ENCODE measurements at regions not wholly inside any gene's neighbourhood (a gene's known extent, or its start where the extent isn't known, plus 50 kb on each side); places are given as distances from the start of the nearest gene placed in this dataset.

DNA sequence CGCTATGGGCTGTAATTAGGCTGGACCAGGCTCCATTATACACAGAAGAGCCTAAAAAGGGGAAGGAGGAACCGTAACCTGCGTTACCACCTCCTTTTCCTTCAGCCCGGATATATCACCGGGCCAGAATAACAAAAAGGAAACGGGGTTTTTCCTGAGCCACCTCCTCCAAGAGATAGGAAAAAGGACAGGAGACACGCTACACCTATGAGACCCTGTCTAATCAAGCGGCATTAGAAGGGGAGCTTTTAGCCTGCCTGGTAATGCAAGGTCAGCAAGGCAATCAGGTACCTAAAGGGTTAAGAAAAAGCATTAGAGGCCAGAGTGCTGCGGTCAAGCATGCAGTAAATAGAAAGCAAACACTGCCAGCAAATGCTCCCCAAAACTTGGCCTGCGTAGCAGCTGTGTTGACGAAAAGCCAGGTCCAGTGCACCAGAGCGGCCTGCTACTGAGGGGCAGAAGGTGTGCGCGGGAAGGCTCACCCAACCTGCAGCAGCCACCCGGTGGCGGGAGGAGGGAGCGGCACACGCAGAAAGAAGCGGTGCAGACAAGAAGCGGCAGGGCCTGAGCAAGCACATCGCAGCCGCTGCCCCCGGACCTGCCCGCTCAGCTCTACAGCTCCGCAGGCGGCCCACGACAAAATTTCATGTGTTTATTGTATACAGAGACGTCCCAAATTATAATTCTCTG lies 1466.1 kb downstream of the UQCRFS1 start:
- TF ChIP-seq, protein P1, sequence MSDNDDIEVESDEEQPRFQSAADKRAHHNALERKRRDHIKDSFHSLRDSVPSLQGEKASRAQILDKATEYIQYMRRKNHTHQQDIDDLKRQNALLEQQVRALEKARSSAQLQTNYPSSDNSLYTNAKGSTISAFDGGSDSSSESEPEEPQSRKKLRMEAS (IDR thresholded peaks at IDR 0.05): no peak
- TF ChIP-seq TCF12 (IDR thresholded peaks at IDR 0.05; ENCODE audit: low read depth) (no peak), FOXM1 (IDR thresholded peaks at IDR 0.05; ENCODE audit: borderline replicate concordance, low read depth) (no peak), CREB1 (IDR thresholded peaks at IDR 0.05; ENCODE audit: low read depth) (no peak), TAF1 (IDR thresholded peaks at IDR 0.05; ENCODE audit: low read depth) (no peak), EP300 (IDR thresholded peaks at IDR 0.05; ENCODE audit: borderline replicate concordance) (no peak), RAD21 (IDR thresholded peaks at IDR 0.05; ENCODE audit: low read depth) (no peak), CEBPB (IDR thresholded peaks at IDR 0.05) (no peak), YY1 (IDR thresholded peaks at IDR 0.05; ENCODE audit: low read depth) (no peak), ZBTB7A (IDR thresholded peaks at IDR 0.05; ENCODE audit: low read depth) (no peak), NFIC (IDR thresholded peaks at IDR 0.05) (no peak), TEAD4 (IDR thresholded peaks at IDR 0.05) (no peak), EGR1 (IDR thresholded peaks at IDR 0.05) (no peak)
- TF ChIP-seq, protein P2, sequence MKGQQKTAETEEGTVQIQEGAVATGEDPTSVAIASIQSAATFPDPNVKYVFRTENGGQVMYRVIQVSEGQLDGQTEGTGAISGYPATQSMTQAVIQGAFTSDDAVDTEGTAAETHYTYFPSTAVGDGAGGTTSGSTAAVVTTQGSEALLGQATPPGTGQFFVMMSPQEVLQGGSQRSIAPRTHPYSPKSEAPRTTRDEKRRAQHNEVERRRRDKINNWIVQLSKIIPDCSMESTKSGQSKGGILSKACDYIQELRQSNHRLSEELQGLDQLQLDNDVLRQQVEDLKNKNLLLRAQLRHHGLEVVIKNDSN (IDR thresholded peaks at IDR 0.05): no peak
- TF ChIP-seq, protein P3, sequence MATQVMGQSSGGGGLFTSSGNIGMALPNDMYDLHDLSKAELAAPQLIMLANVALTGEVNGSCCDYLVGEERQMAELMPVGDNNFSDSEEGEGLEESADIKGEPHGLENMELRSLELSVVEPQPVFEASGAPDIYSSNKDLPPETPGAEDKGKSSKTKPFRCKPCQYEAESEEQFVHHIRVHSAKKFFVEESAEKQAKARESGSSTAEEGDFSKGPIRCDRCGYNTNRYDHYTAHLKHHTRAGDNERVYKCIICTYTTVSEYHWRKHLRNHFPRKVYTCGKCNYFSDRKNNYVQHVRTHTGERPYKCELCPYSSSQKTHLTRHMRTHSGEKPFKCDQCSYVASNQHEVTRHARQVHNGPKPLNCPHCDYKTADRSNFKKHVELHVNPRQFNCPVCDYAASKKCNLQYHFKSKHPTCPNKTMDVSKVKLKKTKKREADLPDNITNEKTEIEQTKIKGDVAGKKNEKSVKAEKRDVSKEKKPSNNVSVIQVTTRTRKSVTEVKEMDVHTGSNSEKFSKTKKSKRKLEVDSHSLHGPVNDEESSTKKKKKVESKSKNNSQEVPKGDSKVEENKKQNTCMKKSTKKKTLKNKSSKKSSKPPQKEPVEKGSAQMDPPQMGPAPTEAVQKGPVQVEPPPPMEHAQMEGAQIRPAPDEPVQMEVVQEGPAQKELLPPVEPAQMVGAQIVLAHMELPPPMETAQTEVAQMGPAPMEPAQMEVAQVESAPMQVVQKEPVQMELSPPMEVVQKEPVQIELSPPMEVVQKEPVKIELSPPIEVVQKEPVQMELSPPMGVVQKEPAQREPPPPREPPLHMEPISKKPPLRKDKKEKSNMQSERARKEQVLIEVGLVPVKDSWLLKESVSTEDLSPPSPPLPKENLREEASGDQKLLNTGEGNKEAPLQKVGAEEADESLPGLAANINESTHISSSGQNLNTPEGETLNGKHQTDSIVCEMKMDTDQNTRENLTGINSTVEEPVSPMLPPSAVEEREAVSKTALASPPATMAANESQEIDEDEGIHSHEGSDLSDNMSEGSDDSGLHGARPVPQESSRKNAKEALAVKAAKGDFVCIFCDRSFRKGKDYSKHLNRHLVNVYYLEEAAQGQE (IDR thresholded peaks at IDR 0.05; ENCODE audit: low read depth): no peak

- TF ChIP-seq, protein P3 (IDR thresholded peaks at IDR 0.05; ENCODE audit: low read depth): no peak
- no peak for TF ChIP-seq YY1 (IDR thresholded peaks at IDR 0.05; ENCODE audit: low read depth)
- no peak for TF ChIP-seq CEBPB (IDR thresholded peaks at IDR 0.05)
- TF ChIP-seq, protein P1 (IDR thresholded peaks at IDR 0.05): no peak
- TF ChIP-seq EP300 (IDR thresholded peaks at IDR 0.05; ENCODE audit: borderline replicate concordance): no peak
- TF ChIP-seq NFIC (IDR thresholded peaks at IDR 0.05): no peak
- TF ChIP-seq TEAD4 (IDR thresholded peaks at IDR 0.05): no peak
- no peak for TF ChIP-seq EGR1 (IDR thresholded peaks at IDR 0.05)
- no peak for TF ChIP-seq CREB1 (IDR thresholded peaks at IDR 0.05; ENCODE audit: low read depth)
- no peak for TF ChIP-seq TCF12 (IDR thresholded peaks at IDR 0.05; ENCODE audit: low read depth)
- TF ChIP-seq ZBTB7A (IDR thresholded peaks at IDR 0.05; ENCODE audit: low read depth): no peak
- TF ChIP-seq, protein P2 (IDR thresholded peaks at IDR 0.05): no peak
- TF ChIP-seq RAD21 (IDR thresholded peaks at IDR 0.05; ENCODE audit: low read depth): no peak
- TF ChIP-seq TAF1 (IDR thresholded peaks at IDR 0.05; ENCODE audit: low read depth): no peak
- TF ChIP-seq FOXM1 (IDR thresholded peaks at IDR 0.05; ENCODE audit: borderline replicate concordance, low read depth): no peak
Observed at GRCh38 chr19:27745978-27746542, 1466.9 kb downstream of the UQCRFS1 start.

DNA sequence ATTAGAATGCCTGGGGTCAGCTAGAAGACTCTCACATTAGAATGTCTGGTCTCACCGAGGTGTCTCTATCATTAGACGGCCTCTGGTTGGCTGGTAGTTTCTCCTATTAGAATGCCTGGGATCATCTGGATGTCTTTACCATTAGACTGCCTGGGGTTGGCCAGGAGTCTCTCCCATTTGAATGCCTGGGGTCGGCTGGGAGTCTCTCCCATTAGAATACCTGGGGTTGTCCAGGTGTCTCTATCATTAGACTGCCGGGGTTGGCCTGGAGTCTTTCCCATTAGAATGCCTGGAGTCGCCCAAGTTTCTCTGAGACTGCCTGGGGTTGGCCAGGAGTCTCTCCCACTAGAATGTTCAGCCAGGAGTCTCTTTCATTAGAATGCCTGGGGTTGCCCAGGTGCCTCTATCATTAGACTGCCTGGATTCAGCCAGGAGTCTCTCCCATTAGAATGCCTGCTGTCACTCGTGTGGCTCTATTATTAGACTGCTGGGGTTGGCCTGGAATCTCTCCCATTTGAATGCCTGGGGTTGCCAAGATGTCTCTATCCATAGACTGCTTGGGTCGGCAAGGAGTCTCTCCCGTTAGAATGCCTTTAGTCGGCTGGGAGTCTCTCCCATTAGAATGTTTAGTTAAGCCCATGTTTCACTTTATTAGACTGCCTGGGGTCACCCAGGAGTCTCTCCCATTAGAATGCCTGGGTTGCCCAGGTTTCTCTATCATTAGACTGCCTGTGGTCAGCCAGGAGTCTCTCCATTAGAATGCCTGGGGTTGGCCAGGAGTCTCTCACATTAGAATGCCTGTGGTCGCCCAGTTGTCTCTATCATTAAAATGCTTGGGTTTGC lies 1467.8 kb downstream of the UQCRFS1 start:
- TF ChIP-seq, protein P1 (IDR thresholded peaks at IDR 0.05): no peak
- TF ChIP-seq TEAD4 (IDR thresholded peaks at IDR 0.05) (no peak), TAF1 (IDR thresholded peaks at IDR 0.05; ENCODE audit: low read depth) (no peak), YY1 (IDR thresholded peaks at IDR 0.05; ENCODE audit: low read depth) (no peak), CREB1 (IDR thresholded peaks at IDR 0.05; ENCODE audit: low read depth) (no peak), FOXM1 (IDR thresholded peaks at IDR 0.05; ENCODE audit: borderline replicate concordance, low read depth) (no peak), EGR1 (IDR thresholded peaks at IDR 0.05) (no peak)
- TF ChIP-seq, protein P2 (IDR thresholded peaks at IDR 0.05): no peak

DNA sequence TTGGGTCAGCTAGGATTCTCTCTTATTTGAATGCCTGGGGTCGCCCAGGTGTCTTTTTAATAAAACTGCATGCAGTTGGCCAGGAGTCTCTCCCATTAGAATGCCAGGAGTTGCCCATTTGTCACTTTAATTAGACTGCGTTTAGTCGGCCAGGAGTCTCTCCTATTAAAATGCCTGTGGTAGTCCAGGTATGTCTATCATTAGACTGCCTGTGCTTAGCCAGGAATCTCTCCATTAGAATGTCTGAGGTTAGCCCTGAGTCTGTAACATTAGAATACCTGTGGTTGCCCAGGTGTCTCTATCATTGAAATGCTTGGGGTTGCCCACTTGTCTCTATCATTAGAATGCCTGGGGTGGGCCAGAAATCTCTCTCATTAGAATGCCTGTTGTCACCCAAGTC lies 1470.9 kb downstream of the UQCRFS1 start:
- TF ChIP-seq EGR1 (IDR thresholded peaks at IDR 0.05) (no peak), ZBTB7A (IDR thresholded peaks at IDR 0.05; ENCODE audit: low read depth) (no peak), EP300 (IDR thresholded peaks at IDR 0.05; ENCODE audit: borderline replicate concordance) (peak; percentile 85; the same call in 1 of the 2 replicates), TCF12 (IDR thresholded peaks at IDR 0.05; ENCODE audit: low read depth) (no peak; the same call in 1 of the 2 replicates), CEBPB (IDR thresholded peaks at IDR 0.05) (no peak), YY1 (IDR thresholded peaks at IDR 0.05; ENCODE audit: low read depth) (no peak), NFIC (IDR thresholded peaks at IDR 0.05) (peak; percentile 77), CREB1 (IDR thresholded peaks at IDR 0.05; ENCODE audit: low read depth) (no peak), RAD21 (IDR thresholded peaks at IDR 0.05; ENCODE audit: low read depth) (0 out of 2 replicates have a peak, but pooled peaks have one; percentile 5), TAF1 (IDR thresholded peaks at IDR 0.05; ENCODE audit: low read depth) (no peak), TEAD4 (IDR thresholded peaks at IDR 0.05) (peak; percentile 94), FOXM1 (IDR thresholded peaks at IDR 0.05; ENCODE audit: borderline replicate concordance, low read depth) (peak; percentile 88)
- TF ChIP-seq, protein P3 (IDR thresholded peaks at IDR 0.05; ENCODE audit: low read depth): no peak
- TF ChIP-seq, protein P1 (IDR thresholded peaks at IDR 0.05): no peak
- TF ChIP-seq, protein P2 (IDR thresholded peaks at IDR 0.05): no peak

Measured in Ishikawa (cell line).